GM13976 (cell line): ENCODE measurements at regions not wholly inside any gene's neighbourhood (a gene's known extent, or its start where the extent isn't known, plus 50 kb on each side); places are given as distances from the start of the nearest gene placed in this dataset.

Source experiments
- DNase-seq: peaks from one replicate; pipeline ENCODE4 v3.0.0; 2012; ENCODE audit warnings: low spot score
- CTCF ChIP-seq: IDR thresholded peaks from 2 replicates; pipeline ENCODE4 v1.5.1; 2012; ENCODE audit warnings: borderline replicate concordance, mild to moderate bottlenecking; ENCODE audit not compliant: insufficient read depth; ENCODE audit errors: extremely low read depth, missing control alignments, control extremely low read depth
- in situ Hi-C: fragments of 300-500 bp; cut with MboI; formaldehyde crosslinking; loops from one replicate; pipeline ENCODE4 v1.12.0; 2022; ENCODE audit warnings: low sequenced_read_pairs, mixed read lengths, inconsistent platforms; ENCODE audit not compliant: unreplicated experiment

GRCh38 chr21:41655259-41655658 is 111.6 kb downstream of the RIPK4 start:
- TF ChIP-seq CTCF: no peak
- no peak for DNase-seq
- in situ Hi-C loops: no loop called here

GRCh38 chr21:41653954-41654491 is 112.8 kb downstream of the RIPK4 start:
- no peak for DNase-seq
- no peak for TF ChIP-seq CTCF
- in situ Hi-C loops: no loop called here

GRCh38 chr21:41653243-41653953 is 113.5 kb downstream of the RIPK4 start:
- in situ Hi-C loops: no loop called here
- no peak for DNase-seq
- TF ChIP-seq CTCF: no peak

- no peak for DNase-seq
- no peak for TF ChIP-seq CTCF
- in situ Hi-C loops: no loop called here
These were observed 115.0 kb downstream of the RIPK4 start for GRCh38 chr21:41651830-41652229.

- in situ Hi-C loops: no loop called here
These were observed 115.4 kb downstream of the RIPK4 start for GRCh38 chr21:41651406-41651805.

GRCh38 chr21:41650526-41651145 is 116.2 kb downstream of the RIPK4 start:
- in situ Hi-C loops: no loop called here
- TF ChIP-seq CTCF: no peak
- DNase-seq: no peak

More at GRCh38 chr21:41651406-41651805, 115.4 kb downstream of the RIPK4 start:
- no peak for TF ChIP-seq CTCF
- DNase-seq: no peak
